Right atrium auricular region (tissue), 2 donors: ENCODE measurements at regions not wholly inside any gene's neighbourhood (a gene's known extent, or its start where the extent isn't known, plus 50 kb on each side); places are given as distances from the start of the nearest gene placed in this dataset.

Experiments
- DNase-seq: peaks from one replicate; pipeline ENCODE4 v3.0.0-alpha.2; 2019; ENCODE audit warnings: low spot score
- H3K27ac ChIP-seq, 2 donors: fragments of 200-600 bp; sonication (generic); 1 replicate in 1 of 2; 2 replicates in 1 of 2; pipeline ENCODE4 v1.5.1; 2016 to 2019
- H3K27me3 ChIP-seq, 2 donors: fragments of 200-600 bp; sonication (generic); one replicate each; pipeline versions ENCODE4 v1.5.1 to v1.6.0; 2017 to 2019
- H3K36me3 ChIP-seq: fragments of 200-600 bp; sonication (generic); one replicate; pipeline ENCODE4 v1.5.1; 2016
- H3K4me1 ChIP-seq, 2 donors: fragments of 200-600 bp; sonication (generic); one replicate each; pipeline versions ENCODE4 v1.5.1 to v1.6.0; 2017 to 2019
- H3K4me3 ChIP-seq, 2 donors: fragments of 200-600 bp; sonication (generic); 1 replicate in 1 of 2; 2 replicates in 1 of 2; pipeline ENCODE4 v1.5.1; 2017 to 2019; ENCODE audit warnings: mild to moderate bottlenecking in 1 of 2, moderate library complexity in 1 of 2
- H3K9me3 ChIP-seq, 2 donors: fragments of 200-600 bp; sonication (generic); one replicate each; pipeline ENCODE4 v1.5.1; 2019
- CTCF ChIP-seq, 2 donors: fragments of 200-600 bp; sonication (generic); IDR thresholded peaks; one replicate each; pipeline ENCODE4 v1.5.1; 2019; ENCODE audit warnings: antibody characterized with exemption in 2 of 2

GRCh38 chr5:82336226-82336958 is 58.2 kb upstream of the RPS23 start:
- Histone ChIP-seq H3K27me3 (no peaks in the 10 kb centered on the region), H3K36me3 (no peaks in the 10 kb centered on the region), H3K9me3 (no peaks in the 10 kb centered on the region), H3K4me3 (no peak overlapping the region), H3K4me1 (peaks cover 0 to 34% of the 10 kb centered on the region in 2 donors), H3K27ac (peak overlapping the region in 1 of 2 donors; percentile 90)
- TF ChIP-seq CTCF (IDR thresholded peaks at IDR 0.05): no peak
- DNase-seq: no peak

GRCh38 chr5:82335806-82336205 is 57.7 kb upstream of the RPS23 start:
- H3K27me3 ChIP-seq: no peaks in the 10 kb centered on the region
- no peak for DNase-seq
- peak overlapping the region; percentile 68 to 90 for H3K27ac ChIP-seq
- no peak overlapping the region for H3K4me3 ChIP-seq
- H3K4me1 ChIP-seq: peaks cover 0 to 34% of the 10 kb centered on the region in 2 donors
- H3K36me3 ChIP-seq: no peaks in the 10 kb centered on the region
- H3K9me3 ChIP-seq: no peaks in the 10 kb centered on the region
- TF ChIP-seq CTCF (IDR thresholded peaks at IDR 0.05): no peak

- H3K9me3 ChIP-seq: no peaks in the 10 kb centered on the region
- TF ChIP-seq CTCF (IDR thresholded peaks at IDR 0.05): no peak
- no peaks in the 10 kb centered on the region for H3K27me3 ChIP-seq
- H3K4me1 ChIP-seq: peaks cover 0 to 34% of the 10 kb centered on the region in 2 donors
- H3K27ac ChIP-seq: peak overlapping the region; percentile 68 to 90
- no peak overlapping the region for H3K4me3 ChIP-seq
- H3K36me3 ChIP-seq: no peaks in the 10 kb centered on the region
- no peak for DNase-seq
Observed at GRCh38 chr5:82334856-82335255, 56.7 kb upstream of the RPS23 start.

- Histone ChIP-seq H3K4me1 (peaks cover 0 to 34% of the 10 kb centered on the region in 2 donors), H3K36me3 (no peaks in the 10 kb centered on the region), H3K4me3 (no peak overlapping the region), H3K27me3 (no peaks in the 10 kb centered on the region), H3K27ac (peak overlapping the region; percentile 68 to 90), H3K9me3 (no peaks in the 10 kb centered on the region)
- TF ChIP-seq CTCF (IDR thresholded peaks at IDR 0.05): no peak
- no peak for DNase-seq
Observed at GRCh38 chr5:82334085-82334692, 56.0 kb upstream of the RPS23 start.

GRCh38 chr5:82332886-82333615 is 54.9 kb upstream of the RPS23 start:
- H3K4me1 ChIP-seq: peaks cover 0 to 34% of the 10 kb centered on the region in 2 donors

More at GRCh38 chr5:82332886-82333615, 54.9 kb upstream of the RPS23 start:
- H3K36me3 ChIP-seq: no peaks in the 10 kb centered on the region
- H3K27ac ChIP-seq: peak overlapping the region; percentile 44 to 90
- no peaks in the 10 kb centered on the region for H3K27me3 ChIP-seq
- H3K4me3 ChIP-seq: no peak overlapping the region
- no peak for TF ChIP-seq CTCF (IDR thresholded peaks at IDR 0.05)
- H3K9me3 ChIP-seq: no peaks in the 10 kb centered on the region
- no peak for DNase-seq
